HL-60 (cell line): ENCODE measurements at regions not wholly inside any gene's neighbourhood (a gene's known extent, or its start where the extent isn't known, plus 50 kb on each side); places are given as distances from the start of the nearest gene placed in this dataset.

ENCODE experiments used
- DNase-seq, 2 experiments: peaks; one replicate each; pipeline ENCODE4 v3.0.0-alpha.2; 2010 to 2020; ENCODE audit warnings: low read depth in 1 of 2, low spot score in 1 of 2
- H3K27ac ChIP-seq: fragments of 250-450 bp; sonication (Bioruptor Pico); replicated peaks from 2 replicates; pipeline ENCODE4 v1.5.1; 2020; ENCODE audit warnings: mild to moderate bottlenecking, moderate library complexity
- H3K27me3 ChIP-seq: fragments of 250-450 bp; sonication (Bioruptor Pico); 2 replicates; pipeline ENCODE4 v1.5.1; 2021; ENCODE audit warnings: mild to moderate bottlenecking, moderate library complexity; ENCODE audit not compliant: insufficient read depth, poor library complexity, severe bottlenecking
- H3K4me3 ChIP-seq: replicated peaks from 2 replicates; pipeline ENCODE4 v1.5.1; 2011; ENCODE audit warnings: mild to moderate bottlenecking, control low read depth, low read length; ENCODE audit not compliant: insufficient read depth
- GABPA ChIP-seq: IDR thresholded peaks from 2 replicates; pipeline ENCODE4 v1.6.1; 2012; ENCODE audit warnings: low read depth
- POLR2AphosphoS5 ChIP-seq: IDR thresholded peaks from 2 replicates; pipeline ENCODE4 v1.6.1; 2012; ENCODE audit warnings: low read depth
- SPI1 ChIP-seq: IDR thresholded peaks from 2 replicates; pipeline ENCODE4 v1.6.1; 2012; ENCODE audit warnings: low read depth, mild to moderate bottlenecking, borderline replicate concordance
- TF ChIP-seq, protein P1 (sequence below): IDR thresholded peaks from 2 replicates; pipeline ENCODE4 v1.6.1; 2012; ENCODE audit warnings: low read depth; ENCODE audit not compliant: insufficient replicate concordance
- TF ChIP-seq, protein P2 (sequence below): IDR thresholded peaks from one replicate; pipeline ENCODE4 v1.5.1; 2011; ENCODE audit warnings: low read length, control low read depth, inconsistent platforms; ENCODE audit not compliant: insufficient read depth

- Histone ChIP-seq H3K27ac (no peak overlapping the region), H3K27me3 (no peaks in the 10 kb centered on the region), H3K4me3 (no peak overlapping the region)
- no peak for DNase-seq
- TF ChIP-seq POLR2AphosphoS5 (no peak), GABPA (no peak), SPI1 (no peak)
- TF ChIP-seq, protein P1, sequence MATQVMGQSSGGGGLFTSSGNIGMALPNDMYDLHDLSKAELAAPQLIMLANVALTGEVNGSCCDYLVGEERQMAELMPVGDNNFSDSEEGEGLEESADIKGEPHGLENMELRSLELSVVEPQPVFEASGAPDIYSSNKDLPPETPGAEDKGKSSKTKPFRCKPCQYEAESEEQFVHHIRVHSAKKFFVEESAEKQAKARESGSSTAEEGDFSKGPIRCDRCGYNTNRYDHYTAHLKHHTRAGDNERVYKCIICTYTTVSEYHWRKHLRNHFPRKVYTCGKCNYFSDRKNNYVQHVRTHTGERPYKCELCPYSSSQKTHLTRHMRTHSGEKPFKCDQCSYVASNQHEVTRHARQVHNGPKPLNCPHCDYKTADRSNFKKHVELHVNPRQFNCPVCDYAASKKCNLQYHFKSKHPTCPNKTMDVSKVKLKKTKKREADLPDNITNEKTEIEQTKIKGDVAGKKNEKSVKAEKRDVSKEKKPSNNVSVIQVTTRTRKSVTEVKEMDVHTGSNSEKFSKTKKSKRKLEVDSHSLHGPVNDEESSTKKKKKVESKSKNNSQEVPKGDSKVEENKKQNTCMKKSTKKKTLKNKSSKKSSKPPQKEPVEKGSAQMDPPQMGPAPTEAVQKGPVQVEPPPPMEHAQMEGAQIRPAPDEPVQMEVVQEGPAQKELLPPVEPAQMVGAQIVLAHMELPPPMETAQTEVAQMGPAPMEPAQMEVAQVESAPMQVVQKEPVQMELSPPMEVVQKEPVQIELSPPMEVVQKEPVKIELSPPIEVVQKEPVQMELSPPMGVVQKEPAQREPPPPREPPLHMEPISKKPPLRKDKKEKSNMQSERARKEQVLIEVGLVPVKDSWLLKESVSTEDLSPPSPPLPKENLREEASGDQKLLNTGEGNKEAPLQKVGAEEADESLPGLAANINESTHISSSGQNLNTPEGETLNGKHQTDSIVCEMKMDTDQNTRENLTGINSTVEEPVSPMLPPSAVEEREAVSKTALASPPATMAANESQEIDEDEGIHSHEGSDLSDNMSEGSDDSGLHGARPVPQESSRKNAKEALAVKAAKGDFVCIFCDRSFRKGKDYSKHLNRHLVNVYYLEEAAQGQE: no peak
- TF ChIP-seq, protein P2, sequence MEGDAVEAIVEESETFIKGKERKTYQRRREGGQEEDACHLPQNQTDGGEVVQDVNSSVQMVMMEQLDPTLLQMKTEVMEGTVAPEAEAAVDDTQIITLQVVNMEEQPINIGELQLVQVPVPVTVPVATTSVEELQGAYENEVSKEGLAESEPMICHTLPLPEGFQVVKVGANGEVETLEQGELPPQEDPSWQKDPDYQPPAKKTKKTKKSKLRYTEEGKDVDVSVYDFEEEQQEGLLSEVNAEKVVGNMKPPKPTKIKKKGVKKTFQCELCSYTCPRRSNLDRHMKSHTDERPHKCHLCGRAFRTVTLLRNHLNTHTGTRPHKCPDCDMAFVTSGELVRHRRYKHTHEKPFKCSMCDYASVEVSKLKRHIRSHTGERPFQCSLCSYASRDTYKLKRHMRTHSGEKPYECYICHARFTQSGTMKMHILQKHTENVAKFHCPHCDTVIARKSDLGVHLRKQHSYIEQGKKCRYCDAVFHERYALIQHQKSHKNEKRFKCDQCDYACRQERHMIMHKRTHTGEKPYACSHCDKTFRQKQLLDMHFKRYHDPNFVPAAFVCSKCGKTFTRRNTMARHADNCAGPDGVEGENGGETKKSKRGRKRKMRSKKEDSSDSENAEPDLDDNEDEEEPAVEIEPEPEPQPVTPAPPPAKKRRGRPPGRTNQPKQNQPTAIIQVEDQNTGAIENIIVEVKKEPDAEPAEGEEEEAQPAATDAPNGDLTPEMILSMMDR: no peak
Measured at GRCh38 chr1:101108111-101108500, 82.5 kb upstream of the DPH5 start.

DNA sequence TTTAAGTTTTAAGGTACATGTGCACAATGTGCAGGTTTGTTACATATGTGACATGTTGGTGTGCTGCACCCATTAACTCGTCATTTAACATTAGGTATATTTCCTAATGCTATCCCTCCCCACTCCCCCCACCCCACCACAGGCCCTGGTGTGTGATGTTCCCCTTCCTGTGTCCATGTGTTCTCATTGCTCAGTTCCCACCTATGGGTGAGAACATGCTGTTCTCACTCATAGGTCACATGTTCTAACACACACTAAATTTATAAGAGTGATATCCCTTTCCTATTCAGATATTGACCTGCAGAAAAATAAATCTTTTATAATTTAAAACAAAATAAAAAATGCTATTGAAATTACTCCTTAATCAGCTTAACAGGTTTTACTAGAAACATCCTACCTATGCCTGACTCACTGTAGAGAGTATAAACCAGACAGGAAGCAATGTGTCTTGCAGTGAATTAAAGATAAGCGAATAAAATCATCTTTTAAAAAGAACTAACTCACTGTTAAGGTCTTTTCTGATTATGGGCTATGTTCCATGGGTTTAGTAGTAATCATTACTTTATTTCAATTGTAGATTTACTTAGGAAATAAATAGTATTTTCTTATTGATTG, 82.0 kb upstream of the DPH5 start:
- Histone ChIP-seq H3K27ac (no peak overlapping the region), H3K4me3 (no peak overlapping the region), H3K27me3 (no peaks in the 10 kb centered on the region)
- TF ChIP-seq GABPA (no peak), SPI1 (no peak), POLR2AphosphoS5 (no peak)
- TF ChIP-seq, protein P2: no peak
- TF ChIP-seq, protein P1: no peak
- DNase-seq: no peak

DNA sequence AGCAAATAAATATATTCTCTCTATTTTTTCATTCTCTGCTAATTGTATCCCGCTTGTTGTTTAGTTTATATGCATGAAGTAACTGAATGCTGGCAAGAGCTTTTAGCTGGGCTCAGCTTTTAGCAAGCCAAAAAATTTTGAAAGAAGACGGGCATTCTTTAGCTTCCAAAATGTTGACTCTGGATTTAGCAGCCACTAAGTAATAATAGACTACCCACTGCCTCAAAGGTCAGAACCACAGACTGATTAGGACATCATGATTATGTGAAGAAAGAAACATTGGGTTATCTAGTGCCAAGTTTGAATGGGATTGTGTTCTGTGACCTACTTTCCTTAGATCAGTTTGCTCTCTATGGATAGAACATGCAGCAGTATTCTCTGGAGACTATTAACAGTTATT, 80.3 kb upstream of the DPH5 start:
- Histone ChIP-seq H3K27ac (no peak overlapping the region), H3K4me3 (no peak overlapping the region), H3K27me3 (no peaks in the 10 kb centered on the region)
- DNase-seq: no peak
- TF ChIP-seq SPI1 (no peak), POLR2AphosphoS5 (no peak), GABPA (no peak)
- TF ChIP-seq, protein P2: no peak
- TF ChIP-seq, protein P1: no peak
